ENCODE measurements at regions not wholly inside any gene's neighbourhood (a gene's known extent, or its start where the extent isn't known, plus 50 kb on each side); places are given as distances from the start of the nearest gene placed in this dataset.
A peak's percentile ranks its signal among the peaks of the same experiment; 100 is the strongest.
"Not testable (repeated sequence)": the region's sequence is repeated elsewhere in the genome, so short reads cannot be mapped to it uniquely, and the experiment has no call there.

DNA sequence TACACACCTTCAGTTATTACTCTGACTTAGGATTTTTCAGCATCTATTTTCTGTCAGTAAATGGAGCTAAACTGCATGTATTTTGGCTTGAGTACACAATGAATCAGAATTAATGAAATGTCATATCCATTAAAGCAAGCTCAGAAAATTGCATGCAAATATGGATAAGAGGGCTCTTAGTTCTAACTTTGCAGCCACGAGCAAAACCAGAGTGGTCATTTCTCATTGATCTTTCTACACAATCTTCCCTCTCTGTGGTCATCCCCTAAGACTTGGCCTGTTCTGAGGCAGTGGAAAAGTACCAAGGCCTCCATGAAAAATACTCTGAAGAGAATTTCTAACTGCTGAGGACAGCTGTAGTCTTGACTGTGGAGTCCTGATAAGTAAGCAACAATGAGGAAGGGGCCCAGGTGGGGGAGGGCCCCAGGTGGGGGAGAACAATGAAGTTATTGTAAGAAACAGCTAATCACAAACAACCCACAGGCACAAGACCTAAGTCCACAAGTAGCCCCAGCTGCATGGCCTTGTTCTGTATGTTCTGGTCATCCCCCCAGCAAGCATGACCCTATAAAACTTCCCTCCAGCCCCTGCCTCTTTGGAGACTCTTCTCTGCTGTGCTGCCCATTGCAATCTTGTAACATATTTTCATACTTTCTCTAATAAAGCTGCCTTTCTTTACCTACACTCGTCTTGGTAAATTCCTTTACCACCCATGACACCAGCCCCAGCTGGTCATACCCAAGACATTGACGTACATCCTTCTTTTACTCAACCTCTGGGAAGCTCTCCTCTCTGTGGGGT is 230.3 kb downstream of the TDRD15 start:
- DNase-seq: no peak

- peak; percentile 39 for DNase-seq
Observed at GRCh38 chr2:21356086-21356856, 232.5 kb downstream of the TDRD15 start.

- no peak for DNase-seq
Observed at GRCh38 chr2:21356857-21357255, 233.1 kb downstream of the TDRD15 start.

GRCh38 chr2:21358976-21359375 is 235.2 kb downstream of the TDRD15 start:
- peak; percentile 10 for DNase-seq

DNA sequence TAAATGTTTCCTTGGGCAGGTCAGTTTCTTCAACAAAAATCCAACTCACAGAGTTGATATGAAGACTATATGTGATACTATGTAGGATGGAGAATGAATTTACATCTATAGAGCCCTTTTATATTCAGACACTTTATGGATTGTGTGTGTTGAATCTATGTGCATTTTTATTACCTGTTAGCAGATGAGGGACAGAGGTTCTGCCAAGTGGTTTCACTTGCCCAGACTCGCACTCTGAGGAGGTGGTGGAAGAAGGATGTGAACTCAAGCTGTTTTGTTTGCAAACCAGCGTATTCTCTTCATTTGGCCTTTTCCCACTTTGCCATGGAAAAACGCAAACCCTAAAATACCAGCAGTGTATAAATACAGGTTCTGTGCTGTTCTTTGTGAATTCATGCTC is 237.6 kb downstream of the TDRD15 start:
- no peak for DNase-seq

DNA sequence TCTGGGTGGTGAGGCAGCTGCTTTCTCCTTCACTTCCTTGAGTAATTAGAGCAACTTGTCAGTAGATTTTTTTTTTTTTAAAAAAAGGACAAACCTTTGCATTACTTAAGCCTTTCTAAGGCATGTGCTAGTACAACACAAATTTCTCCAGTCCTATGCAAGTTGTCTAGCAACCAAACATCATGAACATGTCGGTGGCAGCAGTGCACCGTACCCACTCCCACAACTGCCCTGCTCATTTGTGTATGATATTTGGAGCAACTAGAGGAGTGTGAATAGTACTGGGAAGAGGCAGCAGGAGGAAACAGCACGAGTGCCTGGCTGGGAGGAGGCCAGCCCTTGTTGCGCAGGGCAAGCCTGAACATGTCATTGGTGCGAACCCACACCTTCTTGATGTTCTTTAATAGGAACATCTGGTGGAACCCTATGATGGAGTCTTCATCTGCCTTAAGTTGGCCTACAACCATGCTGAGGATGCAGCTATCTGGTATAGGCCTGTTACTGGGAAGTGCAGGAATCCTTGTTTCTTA is 238.3 kb downstream of the TDRD15 start:
- no peak for DNase-seq

DNA sequence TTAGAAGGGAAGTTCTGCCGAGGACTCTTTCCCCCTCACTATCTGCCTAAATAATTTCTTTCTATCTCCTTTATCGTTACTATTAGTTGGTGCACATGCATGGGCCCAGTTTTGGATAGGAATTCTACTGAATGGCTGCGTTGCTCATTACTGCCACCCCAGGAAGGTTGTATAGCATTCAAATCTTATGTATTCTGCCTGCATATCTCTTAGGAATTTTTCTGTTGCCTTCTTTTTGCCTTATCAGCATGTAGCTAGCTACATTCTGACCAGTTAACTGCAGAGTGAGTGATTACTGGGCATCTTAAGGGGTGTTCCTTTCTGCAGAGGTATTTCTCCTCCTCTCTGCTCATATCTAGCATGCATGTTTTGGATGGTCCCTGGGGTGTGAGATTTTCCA is 239.6 kb downstream of the TDRD15 start:
- DNase-seq: no peak

- DNase-seq: no peak
Observed at GRCh38 chr2:21367421-21367820, 243.7 kb downstream of the TDRD15 start.

- DNase-seq: no peak
Observed at GRCh38 chr2:21369787-21370186, 246.0 kb downstream of the TDRD15 start.

DNA sequence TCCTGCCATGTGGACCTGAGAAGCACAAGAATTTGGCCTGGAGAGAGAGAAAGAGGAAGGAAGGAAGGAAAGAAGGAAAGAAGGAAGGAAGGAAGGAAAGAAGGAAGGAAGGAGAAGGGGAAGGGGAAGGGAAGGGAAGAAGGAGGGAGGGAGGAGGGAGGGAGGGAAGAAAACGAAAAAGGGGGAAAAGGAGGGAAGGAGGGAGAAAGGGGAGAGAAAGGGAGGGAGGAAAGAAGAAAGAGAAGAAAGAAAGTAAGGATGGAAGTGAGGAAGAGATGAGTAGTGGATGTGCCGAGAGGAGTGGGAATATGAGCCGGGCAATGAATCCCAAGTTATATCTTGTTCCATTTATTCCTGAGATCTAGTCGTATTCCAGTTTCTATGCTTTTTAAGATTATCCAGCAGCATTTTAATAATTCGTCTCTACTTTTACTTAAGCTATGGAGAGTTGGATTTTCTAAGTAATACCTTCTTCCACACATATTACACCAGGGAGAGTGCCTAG is 247.8 kb downstream of the TDRD15 start:
- DNase-seq: no peak

GRCh38 chr2:21372654-21373053 is 248.9 kb downstream of the TDRD15 start:
- peak; percentile 22 for DNase-seq

DNA sequence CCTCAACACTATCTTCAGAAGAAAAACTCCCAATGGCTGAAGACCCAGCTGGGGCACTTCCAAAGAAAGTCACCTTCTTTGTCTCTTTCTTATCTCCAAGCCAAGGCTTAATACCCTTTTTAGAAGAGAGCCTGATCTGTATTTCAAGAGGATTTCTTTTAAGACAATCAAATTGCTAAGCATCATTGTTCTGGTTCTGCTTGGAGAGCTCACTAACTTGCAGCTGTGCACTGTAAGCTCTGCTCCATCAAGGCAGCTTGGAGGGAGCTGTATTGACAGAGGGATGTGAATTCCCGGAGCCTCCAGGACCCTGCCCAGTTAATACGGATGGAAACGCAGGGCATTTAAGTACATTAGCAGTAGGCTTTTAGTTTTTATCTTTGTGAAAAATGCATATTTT is 253.1 kb downstream of the TDRD15 start:
- no peak for DNase-seq

- no peak for DNase-seq
Observed at GRCh38 chr2:21379140-21379539, 255.4 kb downstream of the TDRD15 start.

GRCh38 chr2:21379668-21380067 is 255.9 kb downstream of the TDRD15 start:
- not testable (repeated sequence) for DNase-seq

DNA sequence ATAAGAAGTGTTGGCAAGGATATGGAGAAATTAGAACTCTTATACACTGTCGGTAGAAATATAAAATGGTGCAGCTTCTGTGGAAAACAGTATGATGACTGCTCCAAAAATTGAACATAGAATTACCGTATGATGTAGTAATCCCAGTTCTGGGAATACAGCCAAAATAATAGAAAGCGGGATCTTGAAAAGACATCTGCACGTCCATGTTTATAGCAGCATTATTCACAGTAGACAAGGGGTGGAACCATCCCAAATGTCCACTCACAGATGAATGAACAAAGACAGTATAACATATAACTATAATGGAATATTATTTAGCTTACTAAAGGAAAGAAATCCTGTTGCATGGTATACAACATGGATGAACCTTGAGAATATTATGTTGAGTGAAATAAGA is 257.7 kb downstream of the TDRD15 start:
- no peak for DNase-seq

DNA sequence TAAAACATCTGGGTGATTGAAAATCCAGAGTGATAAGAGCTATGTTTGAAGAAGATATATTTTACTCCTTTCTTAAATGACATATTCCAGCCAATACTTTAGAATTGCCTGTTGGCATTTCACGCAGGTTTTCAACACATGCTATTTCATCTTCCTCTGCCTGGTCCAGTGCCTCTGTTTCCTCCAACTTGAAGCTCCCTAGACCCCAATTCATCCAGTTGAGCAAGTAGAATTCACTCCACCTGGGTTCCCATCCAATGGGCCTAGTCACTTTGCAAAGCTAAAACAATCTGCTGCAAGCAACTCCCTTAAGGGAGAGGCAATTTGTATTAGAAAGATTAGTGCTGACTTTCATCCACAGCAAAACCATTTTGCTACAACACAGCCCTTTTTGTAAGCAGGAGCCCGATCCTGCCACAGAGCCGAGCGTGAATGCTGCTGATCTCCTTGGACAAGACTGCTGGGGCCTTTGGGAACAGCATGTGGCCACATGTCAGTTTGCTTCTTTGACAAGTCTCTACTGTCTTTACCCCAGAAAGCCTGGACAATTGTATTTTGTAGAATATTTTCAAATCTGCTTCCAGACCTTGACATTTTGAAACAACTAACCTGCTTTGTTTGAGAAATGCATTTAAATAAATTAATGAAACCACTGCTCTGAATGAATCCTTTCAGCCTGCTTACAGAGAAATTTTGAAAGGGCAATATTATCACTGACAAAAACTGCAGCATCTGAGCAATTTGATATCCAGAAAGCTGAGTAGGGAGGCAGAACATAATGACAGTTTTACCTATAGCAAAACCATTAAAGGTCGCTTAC is 259.1 kb downstream of the TDRD15 start:
- no peak for DNase-seq

GRCh38 chr2:21386666-21387065 is 262.9 kb downstream of the TDRD15 start:
- DNase-seq: no peak

DNA sequence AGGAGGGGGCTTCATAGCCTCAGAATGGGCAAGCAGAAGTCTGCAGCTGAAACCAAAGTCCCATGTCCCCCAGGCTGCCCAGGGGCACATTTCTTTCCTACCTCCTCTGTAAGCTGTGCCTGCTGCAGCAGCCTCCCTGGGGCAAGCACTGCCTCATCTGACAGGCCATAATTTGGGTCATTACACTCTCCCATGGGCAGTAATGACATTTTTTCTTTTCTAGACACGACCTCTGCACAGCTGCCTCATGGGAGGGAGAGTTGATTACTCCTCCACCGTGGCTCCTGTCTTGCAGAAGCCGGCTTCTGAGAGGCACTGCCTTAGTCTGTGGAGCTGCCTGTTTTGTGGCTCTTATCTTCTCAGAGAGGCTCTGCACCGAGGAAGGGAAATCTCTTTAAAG is 268.9 kb downstream of the TDRD15 start:
- DNase-seq: no peak

DNA sequence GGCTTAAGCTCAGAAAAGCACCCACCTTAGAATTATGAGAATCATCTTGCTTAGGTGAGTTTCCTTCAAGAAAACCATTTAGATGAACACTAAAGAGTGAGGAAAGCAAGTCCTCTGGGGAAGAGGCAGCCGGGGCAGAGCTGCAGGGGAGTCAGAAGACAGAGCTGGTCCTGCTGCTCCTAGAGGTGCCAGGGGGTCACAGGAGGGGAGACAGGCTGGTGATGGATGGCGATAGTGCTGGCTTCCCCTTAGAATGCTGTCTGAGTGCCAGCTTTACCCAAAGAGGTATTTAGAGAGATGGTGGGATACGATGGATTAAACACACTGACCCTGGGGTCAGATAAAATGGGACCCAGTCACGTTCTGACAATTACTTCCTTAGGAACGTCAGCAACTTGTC is 269.4 kb downstream of the TDRD15 start:
- no peak for DNase-seq

GRCh38 chr2:21395366-21395765 is 271.6 kb downstream of the TDRD15 start:
- DNase-seq: peak; percentile 7

DNA sequence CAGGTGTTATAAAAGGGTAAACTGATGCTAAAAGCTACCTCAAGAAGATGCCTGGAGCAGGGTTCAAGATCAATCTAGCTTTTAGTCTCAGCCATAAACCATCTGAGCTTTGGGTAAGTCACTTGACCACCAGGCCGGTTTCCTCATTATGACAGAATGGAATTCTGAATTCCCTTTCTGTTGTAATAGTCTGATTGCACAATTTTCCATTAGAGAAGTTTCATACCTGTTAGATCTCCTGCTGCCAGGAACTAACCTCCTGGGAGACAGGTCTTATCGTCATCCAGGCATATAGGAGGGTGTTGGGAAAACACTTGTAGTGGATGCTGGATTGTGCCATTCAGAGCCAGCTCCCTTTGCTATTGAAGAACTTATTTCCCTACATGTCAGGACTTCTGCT is 272.5 kb downstream of the TDRD15 start:
- no peak for DNase-seq

- no peak for DNase-seq
Observed at GRCh38 chr2:21401022-21401698, 277.4 kb downstream of the TDRD15 start.
